OCI-LY7 (cell line): ENCODE measurements at regions not wholly inside any gene's neighbourhood (a gene's known extent, or its start where the extent isn't known, plus 50 kb on each side); places are given as distances from the start of the nearest gene placed in this dataset.
"Not testable (repeated sequence)": the region's sequence is repeated elsewhere in the genome, so short reads cannot be mapped to it uniquely, and the experiment has no call there.

Experiments
- CTCF ChIP-seq: fragments of 200-600 bp; sonication (generic); conservative IDR thresholded peaks from 2 replicates; pipeline ENCODE4 v1.5.1; 2014; ENCODE audit warnings: mild to moderate bottlenecking, antibody characterized with exemption, low read length, moderate library complexity, mixed read lengths
- EZH2phosphoT487 ChIP-seq: fragments of 200-600 bp; sonication (generic); IDR thresholded peaks from 2 replicates; pipeline ENCODE4 v1.6.1; 2018; ENCODE audit warnings: low read depth, borderline replicate concordance, mild to moderate bottlenecking, mixed run types, antibody characterized with exemption, low read length, moderate library complexity, mixed read lengths

- not testable (repeated sequence) for TF ChIP-seq CTCF, EZH2phosphoT487
Measured at GRCh38 chr3:56945378-56945777, 115.1 kb upstream of the SPATA12 start.
